Pancreas (tissue), 10 donors: ENCODE measurements at regions not wholly inside any gene's neighbourhood (a gene's known extent, or its start where the extent isn't known, plus 50 kb on each side); places are given as distances from the start of the nearest gene placed in this dataset.

Experiments
- ATAC-seq, 4 donors: fragments of 200-7000 bp; cut with Tn5 transposase; one replicate each; pipeline versions ENCODE4 v1.8.0 to v1.9.1; 2020; ENCODE audit warnings: mild to moderate bottlenecking in 4 of 4, moderate library complexity in 4 of 4
- DNase-seq, 6 donors: peaks; one replicate each; pipeline ENCODE4 v3.0.0-alpha.2; 2020
- FAIRE-seq: peaks from 2 replicates; lab custom pipeline; 2012; peaks lifted over from hg19 to GRCh38; lab: Jason Lieb, UNC
- H3K27ac ChIP-seq, 4 donors: fragments of 200-600 bp; sonication (generic); 1 replicate in 3 of 4; 2 replicates in 1 of 4; pipeline versions ENCODE4 v1.5.0 to v1.8.0; 2020
- H3K27me3 ChIP-seq, 4 donors: fragments of 200-600 bp; one replicate each; pipeline ENCODE4 v1.8.0; 2021
- H3K36me3 ChIP-seq, 3 donors: fragments of 200-600 bp; sonication (generic) in 1 of 3; one replicate each; pipeline versions ENCODE4 v1.5.0 to v1.8.0; 2020 to 2021
- H3K4me1 ChIP-seq, 3 donors: fragments of 200-600 bp; one replicate each; pipeline ENCODE4 v1.8.0; 2021
- H3K4me3 ChIP-seq, 4 donors: fragments of 200-600 bp; sonication (generic) in 2 of 4; one replicate each; pipeline versions ENCODE4 v1.5.0 to v1.8.0; 2020 to 2021
- H3K9me3 ChIP-seq, 4 donors: fragments of 200-600 bp; one replicate each; pipeline ENCODE4 v1.8.0; 2021
- CTCF ChIP-seq, 4 donors: fragments of 200-600 bp; sonication (generic) in 3 of 4; IDR thresholded peaks; one replicate each; pipeline versions ENCODE4 v1.5.0 to v1.8.0; 2021; ENCODE audit warnings: antibody characterized with exemption in 4 of 4
- WGBS, 2 donors: extraction: QIAGEN DNeasy Blood & Tissue Kit; methylation state at CpG; one replicate each; pipeline ENCODE4 v1.1.7; 2013; 5-methylcytosine and 5-hydroxymethylcytosine counted together
- intact Hi-C, 3 donors: fragments of 100-400 bp; cut with DNase I; formaldehyde crosslinking; loops; one replicate each; pipeline versions ENCODE4 v1.11.1 to v1.14.2; 2022
- donor health status: healthy with polysubstance abuse.
- donor health status: DM: no; HTN: no; CAD: no; lungs with moderate emphysema.
- donor health status: DM: no; HTN: no; CAD: no.
- donor health status: control.
- donor health status: control.
- donor health status: Bipolar disorder and iron deficiency.
- donor health status: DM: yes; HTN: yes; CAD: no.
- donor health status: DM: no; HTN: no; CAD: no.
- donor health status: DM: no; HTN: no; CAD: no.
- donor health status: DM: yes; HTN: yes; CAD: no.

DNA sequence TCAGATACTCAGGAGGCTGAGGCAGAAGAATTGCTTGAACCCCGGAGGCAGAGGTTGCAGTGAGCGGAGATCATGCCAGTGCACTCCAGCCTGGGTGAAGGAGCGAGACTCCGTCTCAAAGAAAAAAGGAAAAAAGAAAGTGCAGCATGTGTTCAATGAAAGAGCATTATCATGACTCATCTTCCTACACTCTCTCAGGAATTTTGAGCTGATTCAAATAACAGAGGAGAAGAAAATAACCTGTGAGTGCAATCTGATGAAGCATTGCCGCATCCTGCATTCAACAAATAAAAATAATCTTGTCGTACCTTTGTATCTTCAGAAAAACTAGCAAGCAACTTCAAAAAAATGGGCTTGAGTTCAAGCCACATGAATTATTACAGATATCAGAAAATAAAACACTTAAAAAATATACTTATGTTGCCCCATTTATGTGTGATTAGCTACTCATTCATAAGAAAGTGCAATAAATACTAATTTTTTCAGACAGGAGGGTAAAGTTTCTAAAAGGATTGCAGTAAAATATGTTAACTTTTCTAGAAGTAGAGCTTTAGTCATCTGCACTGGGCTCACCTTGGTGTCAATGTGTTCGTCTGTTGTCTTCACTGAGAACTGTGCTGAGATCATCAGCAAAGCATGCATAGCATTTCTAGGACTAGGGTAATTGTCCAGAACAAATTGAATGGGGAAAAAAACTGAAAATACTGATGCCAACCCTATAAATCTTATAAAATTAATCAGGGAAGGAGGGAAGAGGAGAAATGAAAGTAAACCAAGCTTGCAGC, 90.4 kb upstream of the VCX3B start:
- H3K27me3 ChIP-seq, result no peaks in the 10 kb centered on the region
- no peaks in the 10 kb centered on the region for H3K4me1 ChIP-seq
- 86 to 90% methylated on average over 7 of the region's 7 CpGs for WGBS, 2 donors
- H3K9me3 ChIP-seq, result peaks cover 0 to 4% (median 0%) of the 10 kb centered on the region in 4 donors
- no peak for DNase-seq
- TF ChIP-seq CTCF (IDR thresholded peaks at IDR 0.05), result no peak
- intact Hi-C loops, result no loop called here
- no peak for FAIRE-seq
- no peak overlapping the region for H3K27ac ChIP-seq
- no peak overlapping the region for H3K4me3 ChIP-seq
- ATAC-seq, result no peak
- no peaks in the 10 kb centered on the region for H3K36me3 ChIP-seq

GRCh38 chrX:8377041-8377440, 87.6 kb upstream of the VCX3B start:
- Histone ChIP-seq H3K4me1 (no peaks in the 10 kb centered on the region), H3K9me3 (peaks cover 0 to 4% (median 0%) of the 10 kb centered on the region in 4 donors), H3K36me3 (no peaks in the 10 kb centered on the region), H3K4me3 (no peak overlapping the region), H3K27me3 (no peaks in the 10 kb centered on the region), H3K27ac (no peak overlapping the region)
- TF ChIP-seq CTCF (IDR thresholded peaks at IDR 0.05), result no peak
- WGBS, 2 donors, result 58 to 61% methylated on average over 1 of the region's 1 CpG
- intact Hi-C loops, result no loop called here
- ATAC-seq (no peak), DNase-seq (no peak), FAIRE-seq (no peak)

DNA sequence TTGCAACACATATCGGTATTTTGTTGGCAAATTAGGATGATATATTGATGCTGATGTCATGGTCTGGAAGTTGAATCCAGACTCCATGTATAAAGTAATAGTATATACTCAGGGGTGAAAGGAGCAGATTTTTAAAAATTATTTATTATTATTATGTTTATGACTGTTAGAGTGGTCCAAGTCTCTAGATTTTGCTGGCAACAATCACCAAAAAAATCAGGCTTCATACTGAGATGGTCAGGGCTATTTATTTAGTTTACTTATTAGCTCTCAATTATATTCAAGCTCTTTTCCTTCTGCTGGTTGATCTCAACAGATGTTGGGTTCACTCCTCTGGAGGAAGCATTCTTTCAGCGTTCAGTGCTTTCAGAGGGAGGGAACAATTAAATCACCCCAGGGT, 73.9 kb upstream of the VCX3B start:
- intact Hi-C loops, result no loop called here
- WGBS, 2 donors, result 59 to 73% methylated on average over 2 of the region's 2 CpGs
- Histone ChIP-seq H3K36me3 (no peaks in the 10 kb centered on the region), H3K4me1 (no peaks in the 10 kb centered on the region), H3K27ac (no peak overlapping the region), H3K27me3 (no peaks in the 10 kb centered on the region), H3K4me3 (no peak overlapping the region), H3K9me3 (no peaks in the 10 kb centered on the region)
- no peak for DNase-seq
- TF ChIP-seq CTCF (IDR thresholded peaks at IDR 0.05), result no peak
- FAIRE-seq, result no peak
- no peak for ATAC-seq

GRCh38 chrX:8403988-8404387, 60.6 kb upstream of the VCX3B start:
- FAIRE-seq, result no peak
- intact Hi-C loops, result no loop called here

More at GRCh38 chrX:8403988-8404387, 60.6 kb upstream of the VCX3B start:
- 49 to 53% methylated on average over 5 of the region's 5 CpGs for WGBS, 2 donors
- Histone ChIP-seq H3K27me3 (no peaks in the 10 kb centered on the region), H3K9me3 (no peaks in the 10 kb centered on the region), H3K4me1 (no peaks in the 10 kb centered on the region), H3K4me3 (no peak overlapping the region), H3K36me3 (no peaks in the 10 kb centered on the region), H3K27ac (no peak overlapping the region)
- no peak for TF ChIP-seq CTCF (IDR thresholded peaks at IDR 0.05)
- ATAC-seq, result no peak
- DNase-seq, result no peak
